ENCODE measurements at regions not wholly inside any gene's neighbourhood (a gene's known extent, or its start where the extent isn't known, plus 50 kb on each side); places are given as distances from the start of the nearest gene placed in this dataset.

DNA sequence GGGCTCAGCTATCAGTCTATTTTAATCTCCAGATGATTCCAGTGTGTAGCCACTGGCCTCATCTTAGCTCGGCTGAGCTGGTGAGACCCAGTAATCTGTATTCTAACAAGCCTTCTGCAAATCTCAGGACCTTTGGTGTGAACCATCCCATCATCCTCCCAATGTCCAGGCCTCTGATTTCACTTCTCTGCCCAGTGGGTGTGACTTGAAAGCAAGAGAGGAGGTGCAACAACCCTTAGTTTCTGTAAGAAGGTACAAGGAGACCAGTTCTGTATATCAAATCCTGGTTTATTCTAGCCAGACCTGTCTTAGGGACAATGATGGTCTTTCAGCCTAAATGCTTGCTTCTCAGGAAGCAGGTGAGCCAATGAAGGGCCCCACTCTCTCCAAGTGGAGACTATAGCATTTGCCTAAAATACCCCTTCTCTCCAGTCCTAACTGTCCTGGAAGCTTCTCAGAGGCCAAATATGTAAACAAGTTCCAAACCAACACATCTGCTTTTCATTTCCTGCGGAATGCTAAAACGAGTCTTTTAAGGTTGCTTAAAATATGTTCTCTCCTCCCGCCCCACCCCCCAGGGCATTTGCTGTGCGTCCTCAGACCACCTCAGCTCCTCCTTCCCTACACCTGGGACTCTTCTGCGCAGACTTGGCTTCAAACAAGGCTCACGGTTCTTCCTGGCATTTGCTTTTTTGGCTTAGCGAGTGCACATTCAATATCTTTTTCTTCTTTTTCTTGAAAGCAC, 78.4 kb upstream of the FUT8 start:
- TF ChIP-seq, protein P1, sequence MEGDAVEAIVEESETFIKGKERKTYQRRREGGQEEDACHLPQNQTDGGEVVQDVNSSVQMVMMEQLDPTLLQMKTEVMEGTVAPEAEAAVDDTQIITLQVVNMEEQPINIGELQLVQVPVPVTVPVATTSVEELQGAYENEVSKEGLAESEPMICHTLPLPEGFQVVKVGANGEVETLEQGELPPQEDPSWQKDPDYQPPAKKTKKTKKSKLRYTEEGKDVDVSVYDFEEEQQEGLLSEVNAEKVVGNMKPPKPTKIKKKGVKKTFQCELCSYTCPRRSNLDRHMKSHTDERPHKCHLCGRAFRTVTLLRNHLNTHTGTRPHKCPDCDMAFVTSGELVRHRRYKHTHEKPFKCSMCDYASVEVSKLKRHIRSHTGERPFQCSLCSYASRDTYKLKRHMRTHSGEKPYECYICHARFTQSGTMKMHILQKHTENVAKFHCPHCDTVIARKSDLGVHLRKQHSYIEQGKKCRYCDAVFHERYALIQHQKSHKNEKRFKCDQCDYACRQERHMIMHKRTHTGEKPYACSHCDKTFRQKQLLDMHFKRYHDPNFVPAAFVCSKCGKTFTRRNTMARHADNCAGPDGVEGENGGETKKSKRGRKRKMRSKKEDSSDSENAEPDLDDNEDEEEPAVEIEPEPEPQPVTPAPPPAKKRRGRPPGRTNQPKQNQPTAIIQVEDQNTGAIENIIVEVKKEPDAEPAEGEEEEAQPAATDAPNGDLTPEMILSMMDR (conservative IDR thresholded peaks at IDR 0.05; ENCODE audit: low read depth, low read length), result no peak
- TF ChIP-seq EZH2 (IDR thresholded peaks at IDR 0.05; ENCODE audit: low read length, unreplicated experiment), result no peak
- no peak for TF ChIP-seq EZH2phosphoT487 (IDR thresholded peaks at IDR 0.05; ENCODE audit: borderline replicate concordance, low read length)
